SK-N-SH treated with all-trans-retinoic acid at 6 μM for 48 hours (cell line): ENCODE measurements at regions not wholly inside any gene's neighbourhood (a gene's known extent, or its start where the extent isn't known, plus 50 kb on each side); places are given as distances from the start of the nearest gene placed in this dataset.

ENCODE experiments used
- ATAC-seq: fragments of 200-7000 bp; cut with Tn5 transposase; 3 replicates; pipeline ENCODE4 v1.9.1; 2020; ENCODE audit warnings: mild to moderate bottlenecking, moderate library complexity
- ARNTL ChIP-seq: fragments of 450-650 bp; formaldehyde crosslinking; IDR thresholded peaks from 2 replicates; pipeline ENCODE4 v1.5.0; 2020; ENCODE audit warnings: low read depth, mild to moderate bottlenecking, moderate library complexity, borderline replicate concordance
- BACH2 ChIP-seq: fragments of 250-450 bp; sonication (Bioruptor Pico); IDR thresholded peaks from 2 replicates; pipeline ENCODE4 v1.9.0; 2021; ENCODE audit warnings: mild to moderate bottlenecking, borderline replicate concordance
- CSDC2 ChIP-seq: fragments of 250-450 bp; sonication (Bioruptor Pico); IDR thresholded peaks from 2 replicates; pipeline ENCODE4 v1.5.0; 2020; ENCODE audit warnings: mild to moderate bottlenecking, moderate library complexity
- ESRRG ChIP-seq: fragments of 250-450 bp; sonication (Bioruptor Pico); IDR thresholded peaks from 2 replicates; pipeline ENCODE4 v1.6.1; 2021; ENCODE audit warnings: mild to moderate bottlenecking
- GLIS3 ChIP-seq: fragments of 250-450 bp; sonication (Bioruptor Pico); IDR thresholded peaks from 2 replicates; pipeline ENCODE4 v1.5.0; 2020; ENCODE audit warnings: mild to moderate bottlenecking, moderate library complexity
- ISL1 ChIP-seq: fragments of 250-450 bp; sonication (Bioruptor Pico); IDR thresholded peaks from 2 replicates; pipeline ENCODE4 v2.1.2; 2022; ENCODE audit warnings: mild to moderate bottlenecking, moderate library complexity
- OSR1 ChIP-seq: fragments of 250-450 bp; sonication (Bioruptor Pico); IDR thresholded peaks from 2 replicates; pipeline ENCODE4 v1.8.0; 2022; ENCODE audit warnings: moderate library complexity, mild to moderate bottlenecking, inconsistent platforms
- POU6F1 ChIP-seq: fragments of 250-450 bp; sonication (Bioruptor Pico); IDR thresholded peaks from 2 replicates; pipeline ENCODE4 v1.8.0; 2021; ENCODE audit warnings: low read depth, mild to moderate bottlenecking, moderate library complexity, borderline replicate concordance
- RARB ChIP-seq: fragments of 250-450 bp; sonication (Bioruptor Pico); IDR thresholded peaks from 2 replicates; pipeline ENCODE4 v1.8.0; 2021; ENCODE audit warnings: mild to moderate bottlenecking, moderate library complexity
- SNAI2 ChIP-seq: fragments of 250-450 bp; sonication (Bioruptor Pico); IDR thresholded peaks from 2 replicates; pipeline ENCODE4 v1.5.0; 2020; ENCODE audit warnings: mild to moderate bottlenecking, moderate library complexity
- TCF4 ChIP-seq: fragments of 250-450 bp; sonication (Bioruptor Pico); IDR thresholded peaks from 2 replicates; pipeline ENCODE4 v1.8.0; 2021; ENCODE audit warnings: mild to moderate bottlenecking, moderate library complexity, borderline replicate concordance
- TOX ChIP-seq: fragments of 250-450 bp; sonication (Bioruptor Pico); IDR thresholded peaks from 2 replicates; pipeline ENCODE4 v1.8.0; 2021; ENCODE audit warnings: mild to moderate bottlenecking, moderate library complexity, borderline replicate concordance
- TSHZ2 ChIP-seq: fragments of 250-450 bp; sonication (Bioruptor Pico); IDR thresholded peaks from 2 replicates; pipeline ENCODE4 v1.5.0; 2020; ENCODE audit warnings: mild to moderate bottlenecking, moderate library complexity
- ZC3H10 ChIP-seq: fragments of 250-450 bp; sonication (Bioruptor Pico); IDR thresholded peaks from 2 replicates; pipeline ENCODE4 v1.5.1; 2021; ENCODE audit warnings: mild to moderate bottlenecking, moderate library complexity
- ZFP3 ChIP-seq: fragments of 250-450 bp; sonication (Bioruptor Pico); IDR thresholded peaks from 2 replicates; pipeline ENCODE4 v1.5.0; 2020; ENCODE audit warnings: mild to moderate bottlenecking, moderate library complexity
- ZFP30 ChIP-seq: fragments of 450-650 bp; formaldehyde crosslinking; IDR thresholded peaks from 2 replicates; pipeline ENCODE4 v1.5.0; 2022; ENCODE audit warnings: mild to moderate bottlenecking, moderate library complexity
- ZNF565 ChIP-seq: fragments of 450-650 bp; formaldehyde crosslinking; conservative IDR thresholded peaks from 2 replicates; pipeline ENCODE4 v1.5.0; 2020; ENCODE audit warnings: low read depth, mild to moderate bottlenecking, moderate library complexity
- ZNF70 ChIP-seq: fragments of 450-650 bp; formaldehyde crosslinking; IDR thresholded peaks from 2 replicates; pipeline ENCODE4 v1.5.0; 2020; ENCODE audit warnings: mild to moderate bottlenecking, moderate library complexity
- ZNF8 ChIP-seq: fragments of 450-650 bp; formaldehyde crosslinking; IDR thresholded peaks from 2 replicates; pipeline ENCODE4 v1.5.0; 2020; ENCODE audit warnings: mild to moderate bottlenecking, moderate library complexity
- TF ChIP-seq, protein P1 (sequence below): fragments of 250-450 bp; sonication (Bioruptor Pico); IDR thresholded peaks from 2 replicates; pipeline ENCODE4 v1.8.0; 2020; ENCODE audit warnings: mild to moderate bottlenecking, moderate library complexity, borderline replicate concordance
- TF ChIP-seq, protein P2 (sequence below): fragments of 250-450 bp; sonication (Bioruptor Pico); IDR thresholded peaks from 2 replicates; pipeline ENCODE4 v1.5.1; 2021; ENCODE audit warnings: mild to moderate bottlenecking, moderate library complexity

GRCh38 chr4:187576751-187577150 is 418.8 kb upstream of the ZFP42 start (continued):
- TF ChIP-seq ZC3H10 (CRISPR knock-in tag) (no peak), TCF4 (CRISPR knock-in tag) (no peak), SNAI2 (CRISPR knock-in tag) (no peak)
- TF ChIP-seq, protein P1, sequence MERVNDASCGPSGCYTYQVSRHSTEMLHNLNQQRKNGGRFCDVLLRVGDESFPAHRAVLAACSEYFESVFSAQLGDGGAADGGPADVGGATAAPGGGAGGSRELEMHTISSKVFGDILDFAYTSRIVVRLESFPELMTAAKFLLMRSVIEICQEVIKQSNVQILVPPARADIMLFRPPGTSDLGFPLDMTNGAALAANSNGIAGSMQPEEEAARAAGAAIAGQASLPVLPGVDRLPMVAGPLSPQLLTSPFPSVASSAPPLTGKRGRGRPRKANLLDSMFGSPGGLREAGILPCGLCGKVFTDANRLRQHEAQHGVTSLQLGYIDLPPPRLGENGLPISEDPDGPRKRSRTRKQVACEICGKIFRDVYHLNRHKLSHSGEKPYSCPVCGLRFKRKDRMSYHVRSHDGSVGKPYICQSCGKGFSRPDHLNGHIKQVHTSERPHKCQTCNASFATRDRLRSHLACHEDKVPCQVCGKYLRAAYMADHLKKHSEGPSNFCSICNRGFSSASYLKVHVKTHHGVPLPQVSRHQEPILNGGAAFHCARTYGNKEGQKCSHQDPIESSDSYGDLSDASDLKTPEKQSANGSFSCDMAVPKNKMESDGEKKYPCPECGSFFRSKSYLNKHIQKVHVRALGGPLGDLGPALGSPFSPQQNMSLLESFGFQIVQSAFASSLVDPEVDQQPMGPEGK (CRISPR knock-in tag), result no peak

DNA sequence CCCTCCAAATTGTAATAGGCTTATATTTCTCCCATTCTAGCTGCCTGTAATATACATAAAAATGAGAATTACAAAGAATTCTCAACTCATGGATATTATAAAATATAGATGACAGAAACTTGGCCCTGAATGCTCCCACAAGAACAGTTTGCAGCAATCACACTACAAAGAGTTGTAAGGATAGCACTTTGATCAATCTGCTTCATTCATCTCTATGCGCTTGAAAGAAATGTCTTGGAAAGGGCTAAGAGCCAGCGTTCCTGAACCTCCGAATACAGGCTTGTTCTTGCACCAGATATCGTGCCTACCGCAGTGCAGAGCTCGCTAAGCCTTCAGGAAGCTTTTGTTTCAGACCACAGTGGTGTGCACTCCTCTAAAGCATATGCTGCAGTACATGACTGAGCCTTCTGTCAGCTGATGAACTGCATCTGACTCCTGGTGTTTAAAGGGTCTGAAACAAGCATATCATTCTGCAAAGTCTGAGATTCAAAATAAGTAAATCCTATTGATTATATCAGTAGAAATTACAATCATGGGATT is 417.6 kb upstream of the ZFP42 start:
- TF ChIP-seq ZNF565 (CRISPR knock-in tag), result no peak
- TF ChIP-seq ZFP3 (CRISPR knock-in tag), result no peak
- TF ChIP-seq, protein P2, sequence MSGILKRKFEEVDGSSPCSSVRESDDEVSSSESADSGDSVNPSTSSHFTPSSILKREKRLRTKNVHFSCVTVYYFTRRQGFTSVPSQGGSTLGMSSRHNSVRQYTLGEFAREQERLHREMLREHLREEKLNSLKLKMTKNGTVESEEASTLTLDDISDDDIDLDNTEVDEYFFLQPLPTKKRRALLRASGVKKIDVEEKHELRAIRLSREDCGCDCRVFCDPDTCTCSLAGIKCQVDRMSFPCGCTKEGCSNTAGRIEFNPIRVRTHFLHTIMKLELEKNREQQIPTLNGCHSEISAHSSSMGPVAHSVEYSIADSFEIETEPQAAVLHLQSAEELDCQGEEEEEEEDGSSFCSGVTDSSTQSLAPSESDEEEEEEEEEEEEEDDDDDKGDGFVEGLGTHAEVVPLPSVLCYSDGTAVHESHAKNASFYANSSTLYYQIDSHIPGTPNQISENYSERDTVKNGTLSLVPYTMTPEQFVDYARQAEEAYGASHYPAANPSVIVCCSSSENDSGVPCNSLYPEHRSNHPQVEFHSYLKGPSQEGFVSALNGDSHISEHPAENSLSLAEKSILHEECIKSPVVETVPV (CRISPR knock-in tag), result no peak
- TF ChIP-seq POU6F1 (CRISPR knock-in tag), result no peak
- TF ChIP-seq ISL1 (CRISPR knock-in tag), result no peak
- no peak for TF ChIP-seq RARB (CRISPR knock-in tag)
- TF ChIP-seq GLIS3, result no peak
- TF ChIP-seq BACH2, result no peak
- no peak for TF ChIP-seq CSDC2 (CRISPR knock-in tag)
- TF ChIP-seq TOX (CRISPR knock-in tag), result no peak
- no peak for TF ChIP-seq ZNF70 (CRISPR knock-in tag)
- TF ChIP-seq, protein P1 (CRISPR knock-in tag), result no peak
- no peak for ATAC-seq

DNA sequence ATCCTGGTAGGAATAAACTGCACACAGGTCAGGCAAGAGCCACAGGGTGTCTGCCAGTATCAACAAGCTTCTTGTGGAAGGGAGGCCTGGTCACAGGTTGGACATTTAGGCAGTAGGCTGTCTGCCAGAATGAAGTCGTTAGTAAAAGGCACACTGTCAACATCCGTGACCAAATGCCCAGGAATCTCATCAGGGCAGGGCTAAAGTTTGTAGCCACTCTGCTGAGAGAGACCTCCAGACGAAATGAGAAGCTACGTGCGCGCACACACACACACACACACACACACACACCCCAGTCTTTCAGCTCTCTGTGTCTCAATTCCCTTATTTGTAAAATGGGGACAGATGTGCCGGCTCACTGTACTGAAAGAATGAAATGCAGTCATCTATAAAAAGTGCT is 408.7 kb upstream of the ZFP42 start:
- no peak for TF ChIP-seq ZFP3 (CRISPR knock-in tag)
- TF ChIP-seq ESRRG (CRISPR knock-in tag), result no peak
- no peak for TF ChIP-seq BACH2
- TF ChIP-seq, protein P2 (CRISPR knock-in tag), result no peak
- no peak for TF ChIP-seq POU6F1 (CRISPR knock-in tag)
- no peak for TF ChIP-seq ARNTL
- TF ChIP-seq SNAI2 (CRISPR knock-in tag), result no peak
- TF ChIP-seq TCF4 (CRISPR knock-in tag), result no peak
- TF ChIP-seq TSHZ2, result no peak
- TF ChIP-seq ZNF565 (CRISPR knock-in tag), result no peak
- TF ChIP-seq OSR1 (CRISPR knock-in tag), result no peak
- no peak for TF ChIP-seq ZC3H10 (CRISPR knock-in tag)
- no peak for TF ChIP-seq ZNF8
- no peak for TF ChIP-seq TOX (CRISPR knock-in tag)
- TF ChIP-seq, protein P1 (CRISPR knock-in tag), result no peak
- no peak for TF ChIP-seq ZFP30 (CRISPR knock-in tag)
- no peak for ATAC-seq
